ENCODE measurements at regions not wholly inside any gene's neighbourhood (a gene's known extent, or its start where the extent isn't known, plus 50 kb on each side); places are given as distances from the start of the nearest gene placed in this dataset.
"Not testable (repeated sequence)": the region's sequence is repeated elsewhere in the genome, so short reads cannot be mapped to it uniquely, and the experiment has no call there.

DNA sequence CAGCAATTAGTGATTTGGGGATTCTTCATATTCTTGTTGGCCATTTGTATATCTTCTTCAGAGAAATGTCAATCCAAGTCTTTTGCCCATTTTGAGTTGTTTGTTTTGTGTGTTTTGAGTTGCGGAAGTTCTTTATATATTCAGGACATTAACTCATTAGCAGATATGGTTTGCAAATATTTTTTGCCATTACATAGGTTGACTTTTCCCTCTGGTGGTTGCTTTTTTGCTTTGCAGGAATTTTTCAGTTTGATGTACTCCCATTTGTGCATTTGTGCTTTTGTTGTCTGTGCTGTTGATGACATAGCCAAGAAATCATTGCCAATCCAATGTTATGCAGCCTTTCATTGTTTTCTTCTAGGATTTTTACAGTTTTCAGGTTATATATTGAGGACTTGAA is 63.6 kb upstream of the DNAJC1 start:
- Histone ChIP-seq H3K4me3 (no peak overlapping the region), H3K9me3 (peaks cover 0 to 17% (median 5%) of the 10 kb centered on the region in 3 donors), H3K27ac (no peak overlapping the region), H3K4me1 (no peaks in the 10 kb centered on the region), H3K27me3 (no peaks in the 10 kb centered on the region), H3K36me3 (no peaks in the 10 kb centered on the region)
- no peak for TF ChIP-seq POLR2A (IDR thresholded peaks at IDR 0.05)
- TF ChIP-seq, protein P1, sequence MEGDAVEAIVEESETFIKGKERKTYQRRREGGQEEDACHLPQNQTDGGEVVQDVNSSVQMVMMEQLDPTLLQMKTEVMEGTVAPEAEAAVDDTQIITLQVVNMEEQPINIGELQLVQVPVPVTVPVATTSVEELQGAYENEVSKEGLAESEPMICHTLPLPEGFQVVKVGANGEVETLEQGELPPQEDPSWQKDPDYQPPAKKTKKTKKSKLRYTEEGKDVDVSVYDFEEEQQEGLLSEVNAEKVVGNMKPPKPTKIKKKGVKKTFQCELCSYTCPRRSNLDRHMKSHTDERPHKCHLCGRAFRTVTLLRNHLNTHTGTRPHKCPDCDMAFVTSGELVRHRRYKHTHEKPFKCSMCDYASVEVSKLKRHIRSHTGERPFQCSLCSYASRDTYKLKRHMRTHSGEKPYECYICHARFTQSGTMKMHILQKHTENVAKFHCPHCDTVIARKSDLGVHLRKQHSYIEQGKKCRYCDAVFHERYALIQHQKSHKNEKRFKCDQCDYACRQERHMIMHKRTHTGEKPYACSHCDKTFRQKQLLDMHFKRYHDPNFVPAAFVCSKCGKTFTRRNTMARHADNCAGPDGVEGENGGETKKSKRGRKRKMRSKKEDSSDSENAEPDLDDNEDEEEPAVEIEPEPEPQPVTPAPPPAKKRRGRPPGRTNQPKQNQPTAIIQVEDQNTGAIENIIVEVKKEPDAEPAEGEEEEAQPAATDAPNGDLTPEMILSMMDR (IDR thresholded peaks at IDR 0.05) = no peak
- intact Hi-C loops (cut with DNase I) = no loop called here
- WGBS, 2 donors = 90 to 100% methylated on average over 1 of the region's 1 CpG
- no peak for DNase-seq

GRCh38 chr10:22060984-22061383 is 57.5 kb upstream of the DNAJC1 start:
- DNase-seq; H3K4me3 ChIP-seq; H3K36me3 ChIP-seq; H3K9me3 ChIP-seq; H3K27me3 ChIP-seq; H3K4me1 ChIP-seq; H3K27ac ChIP-seq; intact Hi-C loops (cut with DNase I): not testable (repeated sequence)
- 81 to 87% methylated on average over 3 to 5 of the region's 6 CpGs for WGBS, 2 donors

DNA sequence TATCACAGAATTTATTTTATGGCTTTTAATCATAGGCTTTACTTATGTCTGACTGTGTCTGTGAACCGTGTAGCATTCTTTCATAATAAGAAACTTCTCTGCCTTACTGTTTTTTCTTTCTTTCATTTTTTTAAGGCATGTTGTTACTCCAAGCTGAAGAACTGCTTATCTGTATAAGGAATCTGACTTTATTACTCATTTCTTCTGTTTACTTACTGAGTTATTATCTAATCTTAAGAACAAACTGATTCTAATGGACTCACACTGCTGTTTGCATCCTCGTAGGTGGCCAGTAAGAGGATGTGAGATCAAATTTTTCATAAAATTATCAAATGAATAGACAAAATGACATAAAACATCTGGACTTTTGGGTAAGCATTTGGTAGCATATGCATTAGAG is 54.7 kb upstream of the DNAJC1 start:
- no peak for TF ChIP-seq POLR2A (IDR thresholded peaks at IDR 0.05)
- TF ChIP-seq, protein P1 (IDR thresholded peaks at IDR 0.05) = no peak
- H3K4me1 ChIP-seq = no peaks in the 10 kb centered on the region
- no peak for DNase-seq
- no peak overlapping the region for H3K27ac ChIP-seq
- 34 to 42% methylated on average over 2 of the region's 2 CpGs for WGBS, 2 donors
- H3K9me3 ChIP-seq = no peaks in the 10 kb centered on the region
- no peak overlapping the region for H3K4me3 ChIP-seq
- no peaks in the 10 kb centered on the region for H3K36me3 ChIP-seq
- no peaks in the 10 kb centered on the region for H3K27me3 ChIP-seq
- intact Hi-C loops (cut with DNase I) = no loop called here

- Histone ChIP-seq H3K27ac (no peak overlapping the region), H3K4me3 (no peak overlapping the region), H3K4me1 (no peaks in the 10 kb centered on the region), H3K36me3 (no peaks in the 10 kb centered on the region), H3K9me3 (no peaks in the 10 kb centered on the region), H3K27me3 (no peaks in the 10 kb centered on the region)
- intact Hi-C loops (cut with DNase I) = no loop called here
- TF ChIP-seq POLR2A (IDR thresholded peaks at IDR 0.05) = no peak
- TF ChIP-seq, protein P1 (IDR thresholded peaks at IDR 0.05) = no peak
- DNase-seq = no peak
- 40 to 45% methylated on average over 1 of the region's 1 CpG for WGBS, 2 donors
These were observed 51.4 kb upstream of the DNAJC1 start for GRCh38 chr10:22054961-22055360.
